GM19395 (cell line): ENCODE measurements at regions not wholly inside any gene's neighbourhood (a gene's known extent, or its start where the extent isn't known, plus 50 kb on each side); places are given as distances from the start of the nearest gene placed in this dataset.
"Not testable (repeated sequence)": the region's sequence is repeated elsewhere in the genome, so short reads cannot be mapped to it uniquely, and the experiment has no call there.

ENCODE experiments used
- ATAC-seq: cut with Tn5 transposase; IDR thresholded peaks from one replicate; pipeline ENCODE4 v1.9.1; 2021; ENCODE audit warnings: mild to moderate bottlenecking, moderate library complexity; ENCODE audit not compliant: unreplicated experiment

DNA sequence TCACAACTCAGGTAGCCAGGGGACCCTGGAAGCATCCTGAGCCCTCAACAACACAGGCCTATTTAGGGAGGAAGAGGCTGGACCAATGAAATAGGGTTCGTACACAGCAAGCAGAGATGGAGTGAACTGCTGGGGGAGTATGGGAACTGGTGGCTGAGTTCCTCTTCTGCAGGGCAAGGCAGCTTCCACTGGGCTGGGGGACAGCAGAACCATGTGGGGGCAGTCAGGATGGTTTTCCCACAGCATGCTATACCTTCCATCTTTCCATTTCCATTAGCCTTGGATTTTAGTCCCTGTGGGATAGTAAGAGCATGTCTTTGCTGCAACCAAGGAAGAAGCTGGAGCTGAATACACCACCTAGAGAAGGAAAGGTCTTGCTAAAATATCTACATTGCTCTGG lies 370.6 kb downstream of the CCSER2 start:
- ATAC-seq, result no peak

DNA sequence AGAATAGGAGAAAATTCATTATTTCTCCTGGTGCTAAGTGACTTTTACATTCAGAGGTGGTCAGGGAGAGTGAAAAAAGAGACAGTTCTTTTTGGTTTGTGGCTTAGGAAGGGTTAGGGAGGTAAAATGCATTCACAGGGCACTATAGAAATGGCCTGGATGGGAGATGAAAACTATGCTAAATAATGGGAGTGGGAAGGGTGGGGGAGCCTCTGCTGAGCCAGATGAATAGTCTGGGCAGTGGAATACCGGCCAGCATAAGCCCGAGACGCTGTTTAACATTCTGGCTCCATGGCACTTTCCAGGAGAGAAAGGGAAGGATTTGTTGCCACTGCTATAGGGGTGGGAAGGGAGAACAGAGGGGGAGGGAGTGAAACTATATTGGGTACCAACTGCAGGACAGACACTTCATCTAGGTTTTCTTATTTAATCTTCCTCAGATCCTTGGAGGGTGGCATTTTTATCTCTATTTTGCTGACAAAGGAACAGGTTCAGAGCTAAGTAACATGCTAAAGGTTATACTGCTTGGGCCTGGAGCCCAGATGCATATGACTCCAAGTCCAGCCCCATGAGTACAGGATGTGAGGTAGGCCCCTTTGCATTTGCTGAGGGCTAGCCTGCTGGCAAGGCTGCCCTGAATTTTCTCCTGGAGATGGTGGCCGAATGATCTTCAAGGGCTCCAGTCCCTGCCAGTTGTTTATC lies 372.4 kb downstream of the CCSER2 start:
- ATAC-seq, result no peak

DNA sequence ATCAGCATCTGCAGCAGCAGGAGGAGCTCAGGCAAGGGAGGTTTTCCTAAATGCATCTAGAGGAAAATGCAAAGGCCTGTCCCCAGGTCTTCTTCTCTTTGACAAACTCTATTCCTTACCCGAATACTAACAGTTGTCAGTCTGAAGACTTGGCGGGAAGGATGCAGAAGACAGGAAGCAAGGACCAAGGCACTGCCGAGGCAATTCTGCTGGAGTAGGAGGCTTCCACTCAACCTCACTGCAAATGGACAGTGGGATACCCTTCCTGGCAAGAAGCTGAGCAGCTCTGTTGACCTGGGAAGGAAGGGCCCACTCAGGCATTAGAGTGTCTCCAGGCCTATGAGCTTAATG lies 373.0 kb downstream of the CCSER2 start:
- no peak for ATAC-seq

DNA sequence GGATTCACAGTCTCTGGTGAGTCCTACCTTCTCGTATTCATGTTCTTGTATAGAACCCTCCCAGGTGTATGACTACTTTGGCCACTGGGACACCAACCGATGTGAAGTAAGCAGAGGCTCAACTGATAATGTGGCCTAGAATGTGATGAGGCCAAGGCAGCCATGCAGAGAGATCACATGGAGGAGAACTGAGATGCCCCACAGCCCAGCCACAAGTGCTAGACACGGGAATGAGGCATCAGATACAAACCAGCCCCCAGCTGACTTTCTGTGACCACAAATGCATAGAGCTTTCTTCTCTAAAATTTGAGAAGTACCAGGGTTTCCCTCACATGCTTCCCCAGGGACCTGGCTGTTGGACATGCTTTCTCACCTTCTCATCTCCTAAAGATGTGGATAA lies 375.7 kb downstream of the CCSER2 start:
- no peak for ATAC-seq

DNA sequence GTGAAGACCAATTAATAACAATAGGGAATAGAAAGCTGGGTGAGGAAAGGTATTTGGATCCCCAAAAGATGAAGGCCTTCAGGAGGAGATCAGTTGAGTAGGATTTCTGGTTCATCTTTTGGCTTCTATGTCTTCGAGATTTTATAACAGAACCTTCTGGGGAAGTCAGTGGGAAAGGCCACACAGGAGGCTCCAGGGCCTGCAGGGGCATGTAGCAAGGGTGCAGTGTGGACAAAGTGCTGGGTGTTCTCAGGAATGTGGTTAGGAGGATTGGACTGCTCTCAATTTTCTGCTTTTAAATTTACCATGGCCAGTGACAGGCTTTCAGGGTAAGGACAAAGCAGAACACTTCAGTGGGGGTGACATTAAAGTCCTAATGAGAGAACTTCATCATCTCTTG lies 378.0 kb downstream of the CCSER2 start:
- no peak for ATAC-seq

DNA sequence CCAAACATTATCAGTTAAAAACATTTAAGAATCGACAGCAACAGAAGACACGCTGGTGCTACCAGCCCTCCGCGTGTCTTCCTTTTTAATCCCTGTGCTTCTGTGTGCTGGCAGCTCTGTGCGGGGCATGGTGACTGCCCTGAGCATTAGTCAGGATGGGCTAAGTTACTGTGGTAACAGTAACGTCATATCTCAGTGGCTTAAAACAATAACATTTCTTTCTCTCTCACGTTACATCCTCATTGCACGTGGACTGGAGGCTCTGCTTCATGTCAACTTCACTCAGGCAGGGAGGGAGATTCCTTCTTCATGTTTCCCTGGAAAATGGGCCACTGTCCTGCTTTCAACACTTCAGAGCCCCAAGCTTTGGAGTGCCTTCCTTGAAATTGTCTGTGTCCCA lies 378.5 kb downstream of the CCSER2 start:
- ATAC-seq, result no peak

DNA sequence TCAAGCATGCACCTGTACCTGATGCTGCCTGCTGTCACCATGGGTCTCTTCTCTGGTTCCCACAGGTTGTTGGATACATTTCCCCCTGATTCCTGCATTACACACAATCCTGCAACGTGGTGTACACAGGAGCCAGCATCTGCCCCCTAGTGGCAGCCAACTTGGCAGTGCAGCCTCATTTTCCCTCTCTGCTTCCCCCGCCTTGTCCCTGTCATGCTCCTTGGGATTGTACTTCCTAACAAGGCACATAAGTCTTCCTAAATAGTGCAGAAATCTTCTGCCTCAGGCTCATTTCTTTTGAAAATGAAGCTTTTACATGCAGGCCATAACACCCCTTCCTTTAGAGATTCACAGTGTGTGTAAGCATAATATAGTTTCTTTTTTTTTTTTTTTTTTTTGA lies 387.5 kb downstream of the CCSER2 start:
- ATAC-seq, result peak; percentile 86

DNA sequence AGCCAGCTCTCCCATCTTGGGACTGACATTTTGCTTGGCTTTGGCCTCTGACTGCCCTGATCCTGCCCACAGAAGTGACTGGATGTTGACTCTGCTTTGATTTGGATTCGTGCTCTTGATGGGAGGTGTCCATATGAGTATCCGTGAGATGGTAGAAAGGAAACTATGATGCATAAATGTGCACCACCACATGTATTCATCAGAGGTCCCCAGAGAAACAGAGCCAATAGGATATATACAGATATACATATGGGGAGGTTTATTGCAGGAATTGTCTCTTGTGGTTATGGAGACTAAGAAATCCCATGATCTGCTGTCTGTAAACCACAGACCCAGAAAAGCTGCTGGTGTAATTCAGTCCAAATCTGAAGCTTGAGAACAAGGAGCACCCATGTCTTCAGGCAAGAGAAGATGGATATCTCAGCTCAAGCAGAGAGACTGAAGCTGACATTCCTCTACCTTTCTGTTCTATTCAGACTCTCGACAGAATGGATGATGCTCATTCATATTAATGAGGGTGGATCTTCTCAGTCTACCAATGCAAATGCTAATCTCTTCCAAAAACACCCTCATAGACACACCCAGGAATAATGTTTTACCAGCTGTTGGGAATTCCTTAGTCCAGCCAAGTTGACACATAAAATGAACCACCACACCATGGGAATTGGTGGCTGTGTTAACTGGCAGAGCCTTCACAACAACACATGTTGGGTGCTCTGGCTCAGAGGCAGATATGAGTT lies 390.7 kb downstream of the CCSER2 start:
- ATAC-seq, result no peak

DNA sequence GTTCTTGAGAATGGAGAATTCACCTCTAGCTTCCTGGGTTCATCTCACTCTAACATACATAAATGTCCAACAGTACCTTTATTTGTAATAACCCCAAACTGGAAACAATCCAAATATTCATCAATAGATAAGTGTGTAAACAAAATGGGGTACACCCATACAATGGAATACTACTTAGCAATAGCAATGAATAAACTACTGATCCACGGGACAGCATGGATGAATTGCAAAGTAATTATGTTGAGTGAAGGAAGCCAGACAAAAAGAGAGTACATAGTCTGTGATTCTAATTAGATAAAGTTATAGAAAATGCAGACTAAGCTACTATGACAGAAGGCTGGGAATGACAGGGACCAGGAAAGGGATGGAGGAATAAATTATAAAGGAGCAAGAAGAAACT lies 391.3 kb downstream of the CCSER2 start:
- no peak for ATAC-seq

DNA sequence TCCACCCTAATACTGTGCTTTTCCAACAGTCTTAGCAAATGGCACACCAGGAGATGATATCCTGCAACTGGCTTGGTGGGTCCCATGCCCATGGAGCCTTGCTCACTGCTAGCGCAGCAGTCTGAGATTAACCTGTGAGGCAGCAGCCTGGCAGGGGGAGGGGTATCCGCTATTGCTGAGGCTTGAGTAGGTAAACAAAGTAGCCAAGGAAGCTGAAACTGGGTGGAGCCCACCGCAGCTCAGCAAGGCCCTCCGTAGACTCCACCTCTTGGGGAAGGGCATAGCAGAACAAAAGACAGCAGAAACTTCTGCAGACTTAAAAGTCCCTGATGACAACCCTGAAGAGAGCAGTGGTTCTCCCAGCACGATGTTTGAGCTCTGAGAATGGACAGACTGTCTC lies 399.0 kb downstream of the CCSER2 start:
- ATAC-seq, result no peak

DNA sequence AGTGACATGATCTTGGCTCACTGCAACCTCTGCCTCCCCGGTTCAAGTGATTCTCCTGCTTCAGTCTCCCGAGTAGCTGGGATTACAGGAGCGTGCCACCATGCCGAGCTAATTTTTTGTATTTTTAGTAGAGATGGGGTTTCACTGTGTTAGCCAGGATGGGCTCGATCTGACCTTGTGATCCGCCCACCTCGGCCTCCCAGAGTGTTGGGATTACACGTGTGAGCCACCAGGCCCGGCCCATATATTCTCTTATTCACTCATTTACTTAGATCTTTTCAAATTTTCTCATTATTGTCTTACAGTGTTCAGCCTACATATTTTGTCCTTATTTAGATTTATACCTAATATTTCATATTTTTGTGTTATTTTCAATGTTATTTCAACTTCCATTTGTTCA lies 410.7 kb downstream of the CCSER2 start:
- not testable (repeated sequence) for ATAC-seq

DNA sequence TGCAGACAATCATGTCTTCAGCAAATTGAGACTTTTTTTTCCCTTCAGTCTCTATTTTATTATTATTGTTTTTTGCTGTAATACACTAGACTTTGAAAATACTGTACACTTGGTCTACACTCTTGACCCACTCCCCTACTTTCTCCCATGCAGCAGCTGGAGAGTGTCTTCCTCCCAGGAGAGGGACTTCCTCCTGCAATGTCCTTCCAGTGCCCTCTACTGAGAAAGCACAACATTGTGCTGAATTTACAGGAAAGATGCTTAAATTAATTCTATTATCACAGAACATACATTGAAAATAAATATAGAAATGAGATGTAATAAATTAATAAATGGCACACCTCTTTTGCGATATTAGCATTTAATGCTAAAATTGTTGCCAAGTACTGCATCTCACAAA lies 411.3 kb downstream of the CCSER2 start:
- no peak for ATAC-seq

DNA sequence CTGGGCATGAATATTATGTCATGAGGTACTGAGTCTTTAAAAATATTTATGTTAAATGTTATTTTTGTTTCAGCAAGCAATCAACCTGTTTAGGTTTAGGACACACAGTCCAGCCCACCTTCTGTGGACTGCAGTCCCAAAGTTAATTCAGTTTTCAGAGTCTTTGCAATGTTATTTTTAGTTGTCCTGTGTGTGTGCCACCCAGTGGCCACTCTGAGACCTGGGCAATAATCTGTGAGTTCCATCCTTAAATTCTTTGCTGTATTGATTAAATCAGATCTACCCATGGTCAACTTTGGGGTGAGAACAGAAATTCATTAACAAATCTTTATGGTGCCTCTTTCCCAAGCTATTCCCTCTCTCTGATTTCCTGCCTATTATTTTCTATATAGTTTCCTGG lies 415.1 kb downstream of the CCSER2 start:
- ATAC-seq, result no peak

DNA sequence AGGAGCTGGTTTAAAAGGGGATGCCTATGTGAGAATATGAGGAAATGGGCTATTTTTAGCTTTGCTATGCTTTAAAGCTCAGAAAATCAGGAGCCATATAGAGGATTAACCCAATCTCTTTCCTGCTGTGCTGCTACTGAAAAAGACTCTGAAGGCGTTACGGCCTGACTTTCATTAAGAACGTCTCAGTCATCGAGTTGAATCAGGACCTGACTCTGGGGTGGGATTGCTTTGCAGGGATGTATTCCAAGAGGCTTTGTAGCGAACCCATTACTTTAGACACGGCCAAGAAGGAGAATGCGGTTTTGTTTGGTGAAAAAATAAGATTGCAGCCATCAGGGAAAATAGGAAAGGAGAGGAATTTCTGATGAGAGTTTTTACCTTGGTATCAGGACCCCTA lies 426.9 kb downstream of the CCSER2 start:
- ATAC-seq, result no peak

DNA sequence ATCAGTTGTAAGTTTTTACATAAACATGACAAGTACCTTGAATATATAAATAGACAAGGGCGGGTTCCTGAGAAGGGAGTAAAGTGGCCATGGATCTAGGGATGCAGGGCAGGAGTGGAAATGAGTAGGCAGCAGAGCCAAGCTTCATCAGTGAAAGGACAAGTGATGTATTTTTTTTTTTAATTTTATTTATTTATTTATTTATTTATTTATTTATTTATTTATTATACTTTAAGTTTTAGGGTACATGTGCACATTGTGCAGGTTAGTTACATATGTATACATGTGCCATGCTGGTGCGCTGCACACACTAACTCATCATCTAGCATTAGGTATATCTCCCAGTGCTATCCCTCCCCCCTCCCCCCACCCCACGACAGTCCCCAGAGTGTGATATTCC lies 428.3 kb downstream of the CCSER2 start:
- not testable (repeated sequence) for ATAC-seq

DNA sequence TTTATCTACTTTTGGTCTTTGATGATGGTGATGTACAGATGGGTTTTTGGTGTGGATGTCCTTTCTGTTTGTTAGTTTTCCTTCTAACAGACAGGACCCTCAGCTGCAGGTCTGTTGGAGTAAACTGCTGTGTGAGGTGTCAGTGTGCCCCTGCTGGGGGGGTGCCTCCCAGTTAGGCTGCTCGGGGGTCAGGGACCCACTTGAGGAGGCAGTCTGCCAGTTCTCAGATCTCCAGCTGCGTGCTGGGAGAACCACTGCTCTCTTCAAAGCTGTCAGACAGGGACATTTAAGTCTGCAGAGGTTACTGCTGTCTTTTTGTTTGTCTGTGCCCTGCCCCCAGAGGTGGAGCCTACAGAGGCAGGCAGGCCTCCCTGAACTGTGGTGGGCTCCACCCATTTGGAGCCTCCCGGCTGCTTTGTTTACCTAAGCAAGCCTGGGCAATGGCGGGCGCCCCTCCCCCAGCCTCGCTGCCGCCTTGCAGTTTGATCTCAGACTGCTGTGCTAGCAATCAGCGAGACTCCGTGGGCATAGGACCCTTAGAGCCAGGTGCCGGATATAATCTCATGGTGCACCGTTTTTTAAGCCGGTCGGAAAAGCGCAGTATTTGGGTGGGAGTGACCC lies 433.7 kb downstream of the CCSER2 start:
- not testable (repeated sequence) for ATAC-seq

DNA sequence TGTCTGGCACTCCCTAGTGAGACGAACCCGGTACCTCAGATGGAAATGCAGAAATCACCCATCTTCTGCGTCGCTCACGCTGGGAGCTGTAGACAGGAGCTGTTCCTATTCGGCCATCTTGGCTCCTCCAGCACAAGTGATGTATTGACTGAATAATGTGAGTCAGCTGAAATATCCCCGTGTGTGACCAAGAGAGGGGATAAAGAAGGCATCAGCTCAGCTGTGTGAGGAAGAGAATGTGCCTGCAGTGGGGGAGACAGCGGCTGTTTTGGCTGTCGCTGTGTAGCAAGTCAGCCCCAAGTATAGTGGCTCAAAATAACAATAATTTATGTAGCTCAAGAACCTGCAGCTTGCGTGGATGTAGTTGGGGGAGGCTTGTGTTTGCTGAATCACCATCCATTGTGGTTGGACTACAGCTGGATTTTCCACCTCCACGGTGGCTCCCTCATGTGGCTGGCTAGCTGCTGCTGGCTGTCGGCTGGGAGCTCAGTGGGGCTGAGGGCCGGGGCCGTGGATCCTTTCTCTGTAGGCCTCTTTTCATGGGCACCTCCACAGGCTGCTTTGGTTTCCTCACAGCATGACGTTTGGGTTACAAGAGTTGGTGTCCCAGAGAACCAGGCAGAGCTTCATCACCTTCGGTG lies 434.5 kb downstream of the CCSER2 start:
- no peak for ATAC-seq

DNA sequence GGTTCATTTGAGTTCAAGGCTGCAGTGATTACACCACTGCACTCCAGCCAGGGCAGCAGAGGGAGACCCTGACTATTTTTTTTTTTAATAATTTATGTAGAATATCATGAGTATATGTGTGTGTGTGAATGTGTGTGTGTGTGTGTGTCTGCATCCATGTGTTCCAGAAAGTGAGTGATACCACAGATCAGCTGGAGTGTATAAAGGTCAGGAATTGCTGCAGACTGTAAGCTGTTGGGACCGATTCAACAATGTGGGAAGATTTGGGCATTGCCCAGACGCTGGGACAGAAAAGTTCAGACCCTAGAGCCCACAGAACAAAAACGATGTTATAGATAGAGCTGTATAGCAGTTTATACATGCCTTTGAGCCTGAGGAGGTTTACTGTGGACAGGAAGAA lies 435.6 kb downstream of the CCSER2 start:
- ATAC-seq, result no peak

DNA sequence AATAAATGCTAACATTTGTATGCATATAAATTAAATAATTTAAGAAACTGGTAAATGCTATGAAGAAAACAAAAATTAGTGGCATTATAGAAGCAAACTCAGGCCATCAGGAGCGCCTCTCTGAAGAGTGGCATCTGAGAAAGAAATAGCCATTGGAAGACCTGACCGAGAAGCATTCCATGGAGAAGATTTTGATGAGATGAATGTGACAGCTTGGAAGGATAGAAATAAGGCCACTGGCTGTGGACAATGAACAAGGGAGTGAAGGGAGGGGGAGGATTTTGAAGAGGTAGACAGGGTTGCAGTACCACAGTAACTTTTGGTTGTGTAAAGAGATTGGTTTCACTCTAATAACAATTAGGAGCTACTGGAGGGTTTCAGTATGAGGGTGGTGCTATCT lies 436.7 kb downstream of the CCSER2 start:
- ATAC-seq, result no peak

DNA sequence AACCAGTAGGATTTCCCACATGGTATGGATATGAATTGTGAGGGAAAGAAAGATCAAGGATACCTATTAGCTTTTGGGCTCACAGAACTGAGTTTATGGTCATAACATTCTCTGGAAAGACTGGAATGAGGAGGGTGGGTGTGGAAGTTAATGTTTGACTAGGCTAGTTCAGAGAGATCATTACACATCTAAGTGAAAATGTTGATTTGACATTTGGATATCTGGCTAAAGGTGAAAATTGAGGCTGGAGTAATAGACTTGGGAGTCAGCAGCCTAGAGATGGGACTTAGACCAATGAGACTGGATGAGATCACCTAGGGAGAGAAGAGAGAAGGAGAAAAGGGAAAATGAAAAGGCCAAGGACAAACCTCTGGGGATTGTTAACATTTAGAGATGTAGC lies 437.3 kb downstream of the CCSER2 start:
- ATAC-seq, result no peak

DNA sequence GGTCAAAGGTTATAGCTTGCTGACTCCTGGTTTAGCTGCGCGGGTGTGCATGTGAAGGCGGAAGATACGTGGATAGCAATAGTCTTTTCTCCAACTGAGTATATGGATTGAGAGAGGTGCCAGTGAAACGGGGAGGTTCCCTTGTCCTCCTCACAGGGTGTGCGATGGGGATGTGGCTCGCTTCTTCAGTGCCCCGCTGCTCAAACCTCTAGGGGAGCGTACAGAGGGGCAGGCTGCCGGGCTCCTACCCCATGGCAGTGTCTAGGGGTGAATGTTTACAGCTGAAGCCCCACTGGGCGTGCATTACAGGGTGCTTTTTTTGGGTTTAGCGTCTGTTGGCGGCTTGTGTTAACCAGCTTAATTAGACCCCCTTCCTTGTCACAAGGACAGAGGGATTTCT lies 438.5 kb downstream of the CCSER2 start:
- no peak for ATAC-seq

DNA sequence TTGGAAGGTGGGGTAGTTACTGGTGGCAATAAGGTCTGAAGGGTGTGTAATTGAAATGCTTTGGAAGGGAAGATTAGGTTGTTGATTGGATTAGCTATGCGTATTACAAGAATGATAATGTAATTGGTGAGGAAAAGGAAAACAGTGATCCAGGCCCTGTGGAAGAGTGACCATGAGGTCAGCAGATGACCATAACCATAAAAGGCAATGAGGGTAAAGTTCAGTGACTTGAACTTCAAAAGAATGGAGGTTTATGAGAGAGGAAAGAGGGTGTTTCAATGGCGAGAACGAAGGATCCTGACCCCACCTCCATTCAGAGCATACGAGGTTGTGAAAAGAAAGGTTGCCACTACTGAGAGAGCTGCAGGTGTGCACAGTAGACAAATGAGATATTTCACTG lies 439.7 kb downstream of the CCSER2 start:
- no peak for ATAC-seq
